Head of caudate nucleus (tissue), 42 donors: ENCODE measurements at regions not wholly inside any gene's neighbourhood (a gene's known extent, or its start where the extent isn't known, plus 50 kb on each side); places are given as distances from the start of the nearest gene placed in this dataset.
"Not testable (repeated sequence)": the region's sequence is repeated elsewhere in the genome, so short reads cannot be mapped to it uniquely, and the experiment has no call there.

Experiments
- DNase-seq, 42 donors: peaks; one replicate each; pipeline versions ENCODE4 v3.0.0 to v3.0.0-alpha.2; 2020 to 2021; ENCODE audit warnings: mixed read lengths in 7 of 42
- intact Hi-C: fragments of 100-400 bp; cut with DNase I; formaldehyde crosslinking; loops from one replicate; pipeline ENCODE4 v1.15.0; 2022

- no peak for DNase-seq
- intact Hi-C loops: no loop called here
Observed at GRCh38 chr2:113838744-113839444, 51.0 kb upstream of the ACTR3 start.

- DNase-seq: no peak
- intact Hi-C loops: no loop called here
Observed at GRCh38 chr2:113838277-113838676, 51.6 kb upstream of the ACTR3 start.

GRCh38 chr2:113834051-113834730, 55.7 kb upstream of the ACTR3 start:
- no peak for DNase-seq
- intact Hi-C loops: no loop called here

- no peak for DNase-seq
- intact Hi-C loops: no loop called here
Observed at GRCh38 chr2:113832795-113833290, 57.0 kb upstream of the ACTR3 start.

GRCh38 chr2:113831161-113831560, 58.7 kb upstream of the ACTR3 start:
- peak in 26 of 42 donors; percentile 8 to 71 (median 32) for DNase-seq
- intact Hi-C loops: no loop called here

GRCh38 chr2:113829761-113830160, 60.1 kb upstream of the ACTR3 start:
- intact Hi-C loops: no loop called here
- no peak for DNase-seq

- DNase-seq: no peak
- intact Hi-C loops: no loop called here
Observed at GRCh38 chr2:113829270-113829669, 60.6 kb upstream of the ACTR3 start.

GRCh38 chr2:113828049-113828742, 61.7 kb upstream of the ACTR3 start:
- intact Hi-C loops: no loop called here
- no peak for DNase-seq

GRCh38 chr2:113827426-113827825, 62.5 kb upstream of the ACTR3 start:
- intact Hi-C loops: no loop called here
- DNase-seq: no peak

- DNase-seq: peak in 1 of 42 donors; percentile 2
- intact Hi-C loops: no loop called here
Observed at GRCh38 chr2:113826346-113827285, 63.3 kb upstream of the ACTR3 start.

GRCh38 chr2:113823716-113824595, 65.9 kb upstream of the ACTR3 start:
- peak in 3 of 42 donors; percentile 11 to 35 (median 23) for DNase-seq

GRCh38 chr2:113822087-113822815, 65.8 kb upstream of the SLC35F5 start:
- DNase-seq: no peak
- intact Hi-C loops: no loop called here

More at GRCh38 chr2:113823716-113824595, 65.9 kb upstream of the ACTR3 start:
- intact Hi-C loops: no loop called here

GRCh38 chr2:113818382-113818951, 62.0 kb upstream of the SLC35F5 start:
- intact Hi-C loops: no loop called here
- no peak for DNase-seq

GRCh38 chr2:113813396-113813795, 57.0 kb upstream of the SLC35F5 start:
- DNase-seq, intact Hi-C loops: not testable (repeated sequence)

- intact Hi-C loops: no loop called here
- no peak for DNase-seq
Observed at GRCh38 chr2:113812204-113812603, 55.8 kb upstream of the SLC35F5 start.

GRCh38 chr2:113809076-113809736, 52.8 kb upstream of the SLC35F5 start:
- intact Hi-C loops: no loop called here
- no peak for DNase-seq
